DOHH2 (cell line): ENCODE measurements at regions not wholly inside any gene's neighbourhood (a gene's known extent, or its start where the extent isn't known, plus 50 kb on each side); places are given as distances from the start of the nearest gene placed in this dataset.

ENCODE experiments used
- CTCF ChIP-seq: fragments of 200-600 bp; sonication (generic); IDR thresholded peaks from one replicate; pipeline ENCODE4 v1.5.1; 2014; ENCODE audit warnings: antibody characterized with exemption, mild to moderate bottlenecking, low read depth, low read length; ENCODE audit not compliant: poor library complexity, severe bottlenecking
- EZH2phosphoT487 ChIP-seq: fragments of 200-600 bp; sonication (generic); IDR thresholded peaks from 2 replicates; pipeline ENCODE4 v1.6.1; 2017; ENCODE audit warnings: borderline replicate concordance, mild to moderate bottlenecking, antibody characterized with exemption, low read length, moderate library complexity, mixed read lengths

GRCh38 chr13:107964395-107964794 lies 250.9 kb downstream of the LIG4 start:
- TF ChIP-seq CTCF (no peak), EZH2phosphoT487 (no peak)
